ENCODE measurements at regions not wholly inside any gene's neighbourhood (a gene's known extent, or its start where the extent isn't known, plus 50 kb on each side); places are given as distances from the start of the nearest gene placed in this dataset.
"Not testable (repeated sequence)": the region's sequence is repeated elsewhere in the genome, so short reads cannot be mapped to it uniquely, and the experiment has no call there.

GRCh38 chr16:35102780-35103403 lies 1643.5 kb downstream of the TP53TG3F start:
- peak; percentile 41 for DNase-seq (ENCODE audit: low spot score)

DNA sequence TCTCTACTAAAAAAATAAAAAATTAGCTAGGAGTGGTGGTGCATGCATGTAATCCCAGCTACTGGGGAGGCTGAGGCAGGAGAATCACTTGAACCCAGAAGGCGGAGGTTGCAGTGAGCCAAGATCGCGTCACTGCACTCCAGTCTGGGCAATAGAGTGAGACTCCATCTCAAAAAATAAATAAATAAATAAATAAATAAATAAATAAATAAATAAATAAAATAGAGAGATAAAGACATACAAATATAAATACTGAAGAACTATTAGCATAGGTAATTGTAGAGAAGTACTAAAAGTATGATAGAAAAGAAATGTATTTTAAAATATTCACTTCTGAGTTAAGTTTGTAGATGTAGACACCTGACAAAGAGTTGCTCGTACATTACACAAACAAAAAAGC lies 1652.4 kb downstream of the TP53TG3F start:
- not testable (repeated sequence) for DNase-seq (ENCODE audit: low spot score)

- DNase-seq (ENCODE audit: low spot score), result no peak
Measured at GRCh38 chr16:35131429-35131828, 1672.0 kb downstream of the TP53TG3F start.

DNA sequence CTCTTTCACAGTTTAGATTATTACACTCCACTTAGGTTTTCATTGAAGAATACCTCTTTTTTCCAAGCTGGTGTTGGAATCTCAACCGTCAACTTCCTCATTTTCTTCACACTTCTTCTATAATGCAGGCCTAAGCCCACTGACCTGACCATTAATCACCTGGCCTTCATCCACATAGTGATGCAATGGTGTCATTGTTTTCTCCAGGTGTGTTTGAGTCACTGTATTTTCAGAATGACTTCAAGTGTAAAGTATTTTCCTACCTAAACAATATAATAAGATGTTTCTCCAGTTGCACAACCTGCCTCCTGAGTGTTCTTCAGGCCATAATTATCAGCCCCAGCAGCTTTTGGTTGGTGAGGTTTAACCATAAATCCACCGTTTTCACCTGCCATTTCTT lies 1675.1 kb downstream of the TP53TG3F start:
- DNase-seq (ENCODE audit: low spot score), result no peak

- no peak for DNase-seq (ENCODE audit: low spot score)
Measured at GRCh38 chr16:35140293-35140986, 1681.0 kb downstream of the TP53TG3F start.

GRCh38 chr16:35141303-35141702 lies 1681.9 kb downstream of the TP53TG3F start:
- DNase-seq (ENCODE audit: low spot score), result no peak

GRCh38 chr16:35142147-35142808 lies 1682.9 kb downstream of the TP53TG3F start:
- no peak for DNase-seq (ENCODE audit: low spot score)

DNA sequence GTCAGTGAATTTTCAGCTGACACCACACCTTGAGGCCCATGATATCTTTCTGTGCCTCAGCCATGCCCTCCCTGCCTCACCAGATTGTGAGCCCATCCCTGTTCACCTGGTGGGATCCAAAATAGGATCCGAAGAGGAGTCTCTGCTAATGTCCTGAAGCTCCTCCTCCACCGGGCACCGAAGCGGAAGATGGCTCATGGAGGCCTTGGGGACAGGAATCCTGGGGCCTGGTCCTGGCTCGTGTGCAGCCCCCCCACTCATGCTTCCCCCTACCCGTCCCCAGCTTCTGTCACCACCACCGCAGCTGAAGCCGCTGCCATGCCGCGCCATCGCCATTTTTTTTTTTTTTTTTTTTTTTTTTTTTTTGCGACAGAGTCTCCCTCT lies 1683.4 kb downstream of the TP53TG3F start:
- DNase-seq (ENCODE audit: low spot score), result no peak

GRCh38 chr16:35144212-35144932 lies 1685.0 kb downstream of the TP53TG3F start:
- DNase-seq (ENCODE audit: low spot score), result no peak

DNA sequence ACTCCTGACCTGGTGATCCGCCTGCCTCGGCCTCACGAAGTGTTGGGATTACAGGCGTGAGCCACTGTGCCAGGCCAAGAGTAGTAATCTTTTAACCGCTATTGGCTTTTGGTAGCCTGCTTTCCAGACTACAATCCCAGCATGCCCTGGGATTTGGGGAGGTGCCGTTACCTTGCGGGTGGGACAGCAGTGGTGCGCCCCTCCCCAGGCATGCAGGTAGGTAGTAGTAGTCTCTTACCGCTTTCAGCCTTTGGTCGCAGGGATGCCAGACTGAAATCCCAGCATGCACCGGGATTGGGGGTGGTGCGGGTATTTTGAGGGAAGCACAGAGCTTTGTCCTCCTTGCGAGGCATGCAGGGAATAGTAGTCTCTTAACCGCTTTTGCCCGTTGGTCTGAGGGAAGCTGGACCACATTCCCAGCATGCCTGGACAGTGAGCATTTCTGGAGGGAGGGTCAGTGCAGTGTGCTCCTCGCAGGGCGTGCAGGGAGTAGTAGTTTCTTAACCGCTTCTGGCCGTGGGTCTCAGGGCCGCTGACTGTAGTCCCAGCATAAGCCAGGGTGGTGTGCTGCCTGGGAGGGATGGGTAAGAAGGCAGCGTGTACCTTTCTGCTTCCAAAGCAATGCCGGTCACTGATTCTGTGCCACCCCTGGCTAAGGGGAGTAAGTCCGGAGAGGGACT lies 1686.8 kb downstream of the TP53TG3F start:
- DNase-seq (ENCODE audit: low spot score), result no peak

GRCh38 chr16:35146723-35147458 lies 1687.5 kb downstream of the TP53TG3F start:
- no peak for DNase-seq (ENCODE audit: low spot score)

GRCh38 chr16:35147556-35148504 lies 1688.4 kb downstream of the TP53TG3F start:
- DNase-seq (ENCODE audit: low spot score), result no peak

DNA sequence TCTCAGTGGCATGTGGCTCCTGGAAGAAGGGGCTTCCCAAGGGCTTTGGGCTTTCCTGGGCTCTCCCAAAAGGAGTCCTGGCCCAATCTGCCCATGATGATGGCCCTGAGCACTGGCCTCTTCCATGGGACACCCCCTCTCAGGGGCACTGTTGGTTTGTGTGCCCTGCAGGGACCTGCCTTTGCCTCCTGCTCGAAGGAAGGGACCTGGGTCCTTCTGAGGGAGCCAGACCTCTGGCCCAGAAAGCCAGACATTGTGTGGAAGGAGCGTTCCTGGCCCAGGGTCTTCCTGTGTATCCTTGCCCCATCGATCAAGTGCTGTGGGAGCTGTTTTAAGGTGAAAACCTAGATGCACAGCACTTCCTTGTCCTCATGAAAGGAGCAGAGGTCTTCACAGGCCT lies 1689.3 kb downstream of the TP53TG3F start:
- DNase-seq (ENCODE audit: low spot score), result no peak

- no peak for DNase-seq (ENCODE audit: low spot score)
Measured at GRCh38 chr16:35149550-35149949, 1690.1 kb downstream of the TP53TG3F start.

DNA sequence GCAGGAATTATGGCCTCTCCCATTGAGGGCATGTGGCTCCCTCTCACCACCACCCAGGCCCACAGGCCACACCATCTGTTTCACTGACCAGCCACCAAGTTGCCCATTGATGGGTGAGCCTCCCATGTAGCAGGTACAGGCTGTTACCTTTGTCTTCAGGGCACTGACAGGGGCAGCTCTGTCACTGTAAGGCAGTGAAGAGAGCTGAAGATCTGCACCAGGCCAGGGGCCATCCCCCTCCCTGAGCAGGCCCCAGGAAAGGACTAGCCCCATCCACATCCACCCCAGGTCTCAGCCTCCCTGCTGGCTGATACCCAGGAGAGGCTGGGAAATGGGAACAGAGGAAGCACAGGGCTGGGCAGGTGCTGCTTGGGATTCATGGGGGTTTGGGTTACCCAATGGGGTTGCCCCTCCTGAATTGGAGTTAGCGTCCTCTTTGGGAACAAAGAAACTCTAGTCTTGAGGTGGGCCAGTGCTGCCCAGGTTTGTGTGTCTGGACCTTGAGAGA lies 1691.4 kb downstream of the TP53TG3F start:
- no peak for DNase-seq (ENCODE audit: low spot score)

DNA sequence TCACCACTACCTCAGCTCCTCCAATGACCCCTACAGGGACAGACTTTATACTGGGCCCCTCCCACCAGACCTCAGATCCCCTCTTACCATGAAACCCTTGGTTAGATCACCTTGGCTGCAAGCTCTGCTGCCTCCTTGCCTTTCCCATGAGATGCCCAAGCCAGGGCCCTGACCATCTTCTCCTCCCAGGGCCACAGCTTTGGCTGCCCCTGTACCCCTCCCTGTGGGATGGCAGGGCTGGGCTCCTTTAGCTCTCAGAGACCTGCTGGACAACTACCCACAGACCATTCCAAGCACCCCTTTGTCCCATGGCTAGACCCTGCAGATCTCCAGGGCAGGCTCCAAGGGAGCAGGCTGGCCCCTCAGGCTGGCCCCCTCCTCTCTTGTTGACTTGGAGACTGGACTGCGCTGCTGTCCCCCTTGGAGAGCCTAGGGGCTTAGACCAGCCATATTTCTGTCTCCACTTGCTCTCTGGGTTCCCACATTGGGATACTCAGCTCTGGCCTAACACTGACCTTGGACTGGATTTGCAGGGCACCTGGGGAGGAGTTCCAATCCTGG lies 1692.7 kb downstream of the TP53TG3F start:
- DNase-seq (ENCODE audit: low spot score), result no peak

DNA sequence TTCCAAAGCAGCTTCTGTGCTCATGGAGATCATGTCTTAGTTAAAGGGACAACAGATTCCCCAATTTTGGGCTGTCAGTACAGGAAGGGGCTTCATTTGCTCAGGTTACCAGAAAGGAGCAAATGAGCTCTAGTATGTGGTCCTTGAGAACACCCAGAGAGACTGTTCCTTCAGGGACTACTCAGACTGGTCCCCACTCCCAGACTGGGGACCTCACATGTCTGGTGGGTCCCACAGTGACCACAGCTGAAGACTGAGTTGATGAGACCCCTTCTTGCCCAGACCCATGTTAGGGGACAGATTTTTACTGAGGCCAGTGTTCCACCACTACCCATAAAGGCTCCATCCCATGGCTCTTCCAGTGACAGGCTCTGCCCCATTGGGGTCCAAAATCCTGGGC lies 1695.2 kb downstream of the TP53TG3F start:
- no peak for DNase-seq (ENCODE audit: low spot score)

DNA sequence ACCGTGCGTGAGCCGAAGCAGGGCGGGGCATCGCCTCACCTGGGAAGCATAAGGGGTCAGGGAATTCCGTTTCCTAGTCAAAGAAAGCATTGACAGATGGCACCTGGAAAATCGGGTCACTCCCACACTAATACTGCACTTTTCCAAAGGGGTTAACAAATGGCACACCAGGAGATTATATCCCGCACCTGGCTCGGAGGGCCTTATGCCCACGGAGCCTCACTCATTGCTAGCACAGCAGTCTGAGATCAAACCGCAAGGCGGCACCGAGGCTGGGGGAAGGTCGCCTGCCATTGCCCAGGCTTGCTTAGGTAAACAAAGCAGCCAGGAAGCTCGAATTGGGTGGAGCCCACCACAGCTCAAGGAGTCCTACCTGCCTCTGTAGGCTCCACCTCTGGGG lies 1698.1 kb downstream of the TP53TG3F start:
- not testable (repeated sequence) for DNase-seq (ENCODE audit: low spot score)

GRCh38 chr16:35169324-35169723 lies 1709.9 kb downstream of the TP53TG3F start:
- not testable (repeated sequence) for DNase-seq (ENCODE audit: low spot score)

DNA sequence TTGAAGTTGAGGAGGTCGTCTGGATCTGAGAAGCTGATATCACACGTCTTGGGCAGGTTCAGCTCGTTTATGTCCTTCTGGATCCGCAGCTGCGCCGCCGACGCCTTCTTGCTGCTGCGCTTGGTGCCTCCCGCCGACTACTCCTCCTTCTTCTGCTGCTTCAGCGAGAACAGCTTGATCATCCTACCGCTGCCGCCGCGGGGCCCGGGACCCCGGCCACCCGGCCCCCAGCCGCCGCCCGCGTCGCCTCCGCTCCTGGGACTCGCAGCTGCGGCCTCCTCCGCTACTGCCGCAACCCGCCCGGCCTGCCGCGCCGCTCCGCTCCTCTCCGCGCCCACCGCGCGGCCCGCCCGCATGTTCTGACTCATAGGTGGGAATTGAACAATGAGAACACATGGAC lies 1710.6 kb downstream of the TP53TG3F start:
- DNase-seq (ENCODE audit: low spot score), result not testable (repeated sequence)
